CD4-positive, alpha-beta T cell (primary cell): ENCODE measurements at regions not wholly inside any gene's neighbourhood (a gene's known extent, or its start where the extent isn't known, plus 50 kb on each side); places are given as distances from the start of the nearest gene placed in this dataset.

Experiments
- ATAC-seq: fragments of 200-7000 bp; cut with Tn5 transposase; one replicate; pipeline ENCODE4 v1.10.0; 2022; ENCODE audit warnings: mild to moderate bottlenecking; ENCODE audit not compliant: poor library complexity
- CTCF ChIA-PET: fragments of 350-600 bp; sonication (Branson Sonifier 250); formaldehyde crosslinking; loops from one replicate; lab custom pipeline; 2021; ENCODE audit warnings: antibody characterized with exemption, inconsistent platforms; lab: Charles Lee
- POLR2A ChIA-PET: fragments of 350-600 bp; sonication (Branson Sonifier 250); formaldehyde crosslinking; loops from one replicate; lab custom pipeline; 2021; ENCODE audit warnings: antibody characterized with exemption, inconsistent platforms; lab: Charles Lee
- DNase-seq, 14 experiments: peaks; one replicate each; pipeline ENCODE4 v3.0.0-alpha.2; 2013 to 2020; ENCODE audit warnings: mixed read lengths in 2 of 14
- H3K27ac ChIP-seq, 2 donors: one replicate each; pipeline versions ENCODE4 v1.5.1 to v1.7.0; 2013; ENCODE audit warnings: low read length in 2 of 2, low read depth in 1 of 2, mild to moderate bottlenecking in 1 of 2
- H3K27me3 ChIP-seq, 2 experiments: 1 replicate in 1 of 2; 2 replicates in 1 of 2; pipeline versions ENCODE4 v1.6.1 to v1.7.0; 2013; ENCODE audit warnings: low read length in 2 of 2, control low read depth in 1 of 2, mild to moderate bottlenecking in 1 of 2, moderate library complexity in 1 of 2; ENCODE audit not compliant: insufficient read depth in 2 of 2, control insufficient read depth in 1 of 2
- H3K36me3 ChIP-seq: one replicate; pipeline ENCODE4 v1.6.1; 2013; ENCODE audit warnings: low read length, control low read depth; ENCODE audit not compliant: insufficient read depth
- H3K4me1 ChIP-seq: one replicate; pipeline ENCODE4 v1.6.1; 2013; ENCODE audit warnings: low read length, control low read depth; ENCODE audit not compliant: insufficient read depth
- H3K4me3 ChIP-seq: one replicate; pipeline ENCODE4 v1.5.1; 2013; ENCODE audit warnings: mild to moderate bottlenecking, low read length, moderate library complexity
- H3K9me3 ChIP-seq, 2 experiments: 1 replicate in 1 of 2; 2 replicates in 1 of 2; pipeline versions ENCODE4 v1.6.1 to v1.7.0; 2013; ENCODE audit warnings: low read length in 2 of 2, mild to moderate bottlenecking in 2 of 2, control low read depth in 1 of 2, moderate library complexity in 1 of 2; ENCODE audit not compliant: control insufficient read depth in 1 of 2, insufficient read depth in 1 of 2
- H3K27ac Mint-ChIP-seq: one replicate; pipeline ENCODE4 v1.8.0; 2020; ENCODE audit warnings: mixed read lengths
- H3K27me3 Mint-ChIP-seq: one replicate; pipeline ENCODE4 v1.8.0; 2021; ENCODE audit warnings: mixed read lengths
- H3K36me3 Mint-ChIP-seq: one replicate; pipeline ENCODE4 v1.8.0; 2021; ENCODE audit warnings: low read depth, mixed read lengths
- H3K4me1 Mint-ChIP-seq: one replicate; pipeline ENCODE4 v1.8.0; 2021; ENCODE audit warnings: low read depth, mixed read lengths
- H3K4me3 Mint-ChIP-seq: one replicate; pipeline ENCODE4 v1.8.0; 2020; ENCODE audit warnings: mild to moderate bottlenecking, mixed read lengths
- H3K9me3 Mint-ChIP-seq: one replicate; pipeline ENCODE4 v1.8.0; 2020; ENCODE audit warnings: mixed read lengths
- intact Hi-C, 2 experiments: fragments of 100-400 bp; cut with DNase I in 1 of 2; cut with micrococcal nuclease in 1 of 2; formaldehyde crosslinking; loops; one replicate each; pipeline versions ENCODE4 v1.15.1 to v1.9.0; 2023 to 2025; cut with DNase I, micrococcal nuclease
- TF ChIP-seq, protein P1 (sequence below): fragments of 200-600 bp; IDR thresholded peaks from one replicate; pipeline ENCODE4 v1.8.0; 2022; ENCODE audit warnings: antibody characterized with exemption, mild to moderate bottlenecking

DNA sequence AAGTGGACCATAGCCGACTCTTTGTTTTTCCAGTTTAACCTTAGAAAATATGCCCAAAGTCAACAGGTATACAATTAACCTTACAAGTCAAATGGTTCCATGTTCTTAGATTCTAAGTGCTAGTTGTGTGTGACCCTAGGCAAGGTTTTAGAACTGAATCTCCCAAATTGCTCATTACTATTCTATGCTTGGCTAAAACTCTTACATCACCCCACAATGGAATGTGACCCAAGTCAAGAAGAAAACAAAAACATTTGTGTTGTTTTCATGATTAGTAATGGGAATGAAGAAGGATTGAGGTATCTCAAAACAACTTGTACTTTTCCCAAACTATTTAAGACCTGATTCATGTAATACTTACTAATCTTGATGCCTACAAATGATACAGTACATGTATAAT lies 159.2 kb downstream of the ARRDC3 start:
- Histone ChIP-seq H3K27ac (no peak overlapping the region), H3K27me3 (no peaks in the 10 kb centered on the region), H3K9me3 (peaks cover 0 to under 1% of the 10 kb centered on the region in 2 experiments), H3K4me3 (no peak overlapping the region), H3K36me3 (no peaks in the 10 kb centered on the region), H3K4me1 (no peaks in the 10 kb centered on the region)
- DNase-seq (no peak), ATAC-seq (no peak)
- no peaks in the 10 kb centered on the region for H3K36me3 Mint-ChIP-seq
- intact Hi-C loops: loop anchor here in 1 of 2 experiments (10.0 kb wide), 1 partner anchor 359 kb away; no protein-coding TSS in a partner anchor
- H3K27ac Mint-ChIP-seq: no peak overlapping the region
- ChIA-PET POLR2A (interaction anchor here (4.0 kb wide), 1 partner anchor 160 kb away, joined by 31 read pairs; the partner anchor contains the start of gene ARRDC3), CTCF (interaction anchor here (8.2 kb wide), 1 partner anchor 162 kb away, joined by 64 read pairs; no protein-coding TSS in a partner anchor)
- TF ChIP-seq, protein P1, sequence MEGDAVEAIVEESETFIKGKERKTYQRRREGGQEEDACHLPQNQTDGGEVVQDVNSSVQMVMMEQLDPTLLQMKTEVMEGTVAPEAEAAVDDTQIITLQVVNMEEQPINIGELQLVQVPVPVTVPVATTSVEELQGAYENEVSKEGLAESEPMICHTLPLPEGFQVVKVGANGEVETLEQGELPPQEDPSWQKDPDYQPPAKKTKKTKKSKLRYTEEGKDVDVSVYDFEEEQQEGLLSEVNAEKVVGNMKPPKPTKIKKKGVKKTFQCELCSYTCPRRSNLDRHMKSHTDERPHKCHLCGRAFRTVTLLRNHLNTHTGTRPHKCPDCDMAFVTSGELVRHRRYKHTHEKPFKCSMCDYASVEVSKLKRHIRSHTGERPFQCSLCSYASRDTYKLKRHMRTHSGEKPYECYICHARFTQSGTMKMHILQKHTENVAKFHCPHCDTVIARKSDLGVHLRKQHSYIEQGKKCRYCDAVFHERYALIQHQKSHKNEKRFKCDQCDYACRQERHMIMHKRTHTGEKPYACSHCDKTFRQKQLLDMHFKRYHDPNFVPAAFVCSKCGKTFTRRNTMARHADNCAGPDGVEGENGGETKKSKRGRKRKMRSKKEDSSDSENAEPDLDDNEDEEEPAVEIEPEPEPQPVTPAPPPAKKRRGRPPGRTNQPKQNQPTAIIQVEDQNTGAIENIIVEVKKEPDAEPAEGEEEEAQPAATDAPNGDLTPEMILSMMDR: no peak
- no peaks in the 10 kb centered on the region for H3K4me1 Mint-ChIP-seq
- H3K27me3 Mint-ChIP-seq: no peaks in the 10 kb centered on the region
- H3K4me3 Mint-ChIP-seq: no peak overlapping the region
- no peaks in the 10 kb centered on the region for H3K9me3 Mint-ChIP-seq

DNA sequence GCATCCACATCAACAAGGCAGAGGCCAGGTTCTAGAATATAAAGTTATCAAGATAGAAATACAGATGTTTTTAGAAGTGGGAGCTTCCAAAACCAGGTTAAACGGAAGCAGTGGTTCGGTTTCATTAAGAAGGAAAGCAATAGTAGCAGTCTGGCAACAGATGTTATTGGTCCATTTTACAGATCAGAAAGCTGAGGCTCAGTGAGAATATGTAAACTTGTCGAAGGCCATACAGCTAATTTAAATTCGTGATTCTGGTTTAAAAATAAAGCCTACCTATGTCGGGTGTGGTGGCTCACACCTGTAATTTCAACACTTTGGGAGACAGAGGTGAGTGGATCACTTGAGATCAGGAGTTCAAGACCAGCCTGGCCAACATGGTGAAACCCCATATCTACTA lies 160.6 kb downstream of the ARRDC3 start:
- Mint-ChIP-seq H3K27me3 (no peaks in the 10 kb centered on the region), H3K27ac (no peak overlapping the region), H3K4me3 (no peak overlapping the region), H3K4me1 (no peaks in the 10 kb centered on the region), H3K9me3 (no peaks in the 10 kb centered on the region), H3K36me3 (no peaks in the 10 kb centered on the region)
- ChIA-PET CTCF (interaction anchor here (8.2 kb wide), 1 partner anchor 163 kb away, joined by 64 read pairs; no protein-coding TSS in a partner anchor), POLR2A (interaction anchor here (4.0 kb wide), 1 partner anchor 162 kb away, joined by 31 read pairs; the partner anchor contains the start of gene ARRDC3)
- Histone ChIP-seq H3K27me3 (no peaks in the 10 kb centered on the region), H3K4me3 (no peak overlapping the region), H3K27ac (no peak overlapping the region), H3K9me3 (no peaks in the 10 kb centered on the region), H3K4me1 (no peaks in the 10 kb centered on the region), H3K36me3 (no peaks in the 10 kb centered on the region)
- no peak for DNase-seq
- intact Hi-C loops: loop anchor here in 1 of 2 experiments (10.0 kb wide), 1 partner anchor 358 kb away; no protein-coding TSS in a partner anchor
- TF ChIP-seq, protein P1: no peak
- ATAC-seq: no peak

DNA sequence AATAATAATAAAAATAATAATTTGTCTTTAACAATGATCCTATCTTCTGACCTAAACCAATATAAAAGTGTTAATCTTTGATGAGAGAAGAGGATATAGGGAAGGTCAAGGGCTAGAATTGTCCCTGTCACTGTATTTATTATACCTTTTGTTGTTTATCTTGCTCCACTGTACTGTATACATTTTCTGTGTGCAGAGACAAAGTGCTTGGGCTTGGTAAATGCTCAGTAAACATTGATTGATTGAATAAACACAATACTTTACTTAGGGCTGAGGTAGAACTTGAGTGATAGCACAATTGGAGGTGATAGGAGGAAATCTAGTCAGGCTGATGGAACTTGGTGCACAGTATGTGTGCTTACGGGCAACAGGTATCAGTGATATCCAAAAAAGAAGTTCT lies 161.2 kb downstream of the ARRDC3 start:
- CTCF ChIA-PET: interaction anchor here (8.2 kb wide), 1 partner anchor 164 kb away, joined by 64 read pairs; no protein-coding TSS in a partner anchor
- Mint-ChIP-seq H3K27me3 (no peaks in the 10 kb centered on the region), H3K9me3 (no peaks in the 10 kb centered on the region), H3K4me3 (no peak overlapping the region), H3K36me3 (no peaks in the 10 kb centered on the region), H3K4me1 (no peaks in the 10 kb centered on the region), H3K27ac (no peak overlapping the region)
- no peaks in the 10 kb centered on the region for H3K9me3 ChIP-seq
- no peak overlapping the region for H3K27ac ChIP-seq
- TF ChIP-seq, protein P1: no peak
- intact Hi-C loops: loop anchor here in 1 of 2 experiments (10.0 kb wide), 1 partner anchor 357 kb away; no protein-coding TSS in a partner anchor
- H3K4me1 ChIP-seq: no peaks in the 10 kb centered on the region
- no peak overlapping the region for H3K4me3 ChIP-seq
- H3K36me3 ChIP-seq: no peaks in the 10 kb centered on the region
- POLR2A ChIA-PET: interaction anchor here (4.0 kb wide), 1 partner anchor 162 kb away, joined by 31 read pairs; the partner anchor contains the start of gene ARRDC3
- DNase-seq (no peak), ATAC-seq (no peak)
- H3K27me3 ChIP-seq: no peaks in the 10 kb centered on the region
